Keratinocyte (primary cell): ENCODE measurements at regions not wholly inside any gene's neighbourhood (a gene's known extent, or its start where the extent isn't known, plus 50 kb on each side); places are given as distances from the start of the nearest gene placed in this dataset.

Source experiments
- DNase-seq: peaks from one replicate; pipeline ENCODE4 v3.0.0-alpha.2; 2011; ENCODE audit warnings: low read depth, missing footprints, low spot score
- FAIRE-seq: peaks from 2 replicates; lab custom pipeline; 2011; peaks lifted over from hg19 to GRCh38; lab: Jason Lieb, UNC
- H2AFZ ChIP-seq: 2 replicates; pipeline ENCODE4 v1.6.0; 2012; ENCODE audit warnings: low read length, control low read depth, inconsistent platforms; ENCODE audit not compliant: control insufficient read depth
- H3K27ac ChIP-seq: 2 replicates; pipeline ENCODE4 v1.5.1; 2011; ENCODE audit warnings: low read length; ENCODE audit not compliant: control insufficient read depth, insufficient read depth
- H3K27me3 ChIP-seq: 3 replicates; pipeline ENCODE4 v1.6.0; 2011; ENCODE audit warnings: low read length; ENCODE audit not compliant: control insufficient read depth, insufficient read depth; ENCODE audit errors: extremely low read depth
- H3K36me3 ChIP-seq, 2 experiments: 2 replicates in 1 of 2; 3 replicates in 1 of 2; pipeline ENCODE4 v1.5.1; 2011; ENCODE audit warnings: low read length in 2 of 2, mild to moderate bottlenecking in 1 of 2; ENCODE audit not compliant: control insufficient read depth in 2 of 2, insufficient read depth in 2 of 2; ENCODE audit errors: extremely low read depth in 1 of 2
- H3K4me1 ChIP-seq: 3 replicates; pipeline ENCODE4 v1.5.1; 2011; ENCODE audit warnings: low read length; ENCODE audit not compliant: control insufficient read depth, insufficient read depth; ENCODE audit errors: extremely low read depth
- H3K4me2 ChIP-seq: 3 replicates; pipeline ENCODE4 v1.6.0; 2011; ENCODE audit warnings: low read depth, low read length; ENCODE audit not compliant: control insufficient read depth, insufficient read depth; ENCODE audit errors: extremely low read depth
- H3K4me3 ChIP-seq, 3 experiments: fragments of 200-600 bp in 1 of 3; sonication (generic) in 1 of 3; 2 replicates in 2 of 3; 3 replicates in 1 of 3; pipeline ENCODE4 v1.5.1; 2011 to 2016; ENCODE audit warnings: low read length in 3 of 3, mild to moderate bottlenecking in 3 of 3, control low read depth in 2 of 3, inconsistent platforms in 1 of 3, low read depth in 1 of 3, mixed read lengths in 1 of 3, mixed run types in 1 of 3, moderate library complexity in 1 of 3; ENCODE audit not compliant: control insufficient read depth in 2 of 3, insufficient read depth in 2 of 3; ENCODE audit errors: extremely low read depth in 1 of 3
- H3K79me2 ChIP-seq: 2 replicates; pipeline ENCODE4 v1.6.0; 2012; ENCODE audit warnings: low read length; ENCODE audit not compliant: control insufficient read depth, insufficient read depth
- H3K9ac ChIP-seq: 3 replicates; pipeline ENCODE4 v1.6.0; 2011; ENCODE audit warnings: low read length; ENCODE audit not compliant: control insufficient read depth, insufficient read depth; ENCODE audit errors: extremely low read depth
- H3K9me1 ChIP-seq: 3 replicates; pipeline ENCODE4 v1.6.0; 2011; ENCODE audit warnings: low read length; ENCODE audit not compliant: control insufficient read depth, insufficient read depth; ENCODE audit errors: extremely low read depth
- H3K9me3 ChIP-seq: 2 replicates; pipeline ENCODE4 v1.5.1; 2012; ENCODE audit warnings: low read depth, low read length; ENCODE audit not compliant: control insufficient read depth
- H4K20me1 ChIP-seq: 3 replicates; pipeline ENCODE4 v1.6.0; 2011; ENCODE audit warnings: low read length; ENCODE audit not compliant: control insufficient read depth, insufficient read depth; ENCODE audit errors: extremely low read depth
- EZH2 ChIP-seq: IDR thresholded peaks from one replicate; pipeline ENCODE4 v1.6.1; 2012; ENCODE audit warnings: inconsistent platforms, mild to moderate bottlenecking, low read length, moderate library complexity
- dilution Hi-C: fragments of 300-500 bp; cut with MboI; formaldehyde crosslinking; loops from one replicate; pipeline ENCODE4 v1.7.0; 2020; ENCODE audit warnings: low sequenced_read_pairs; ENCODE audit not compliant: extremely low pct_ligation_motif_present
- TF ChIP-seq, protein P1 (sequence below), 3 experiments: IDR thresholded peaks in 1 of 3; conservative IDR thresholded peaks in 1 of 3; optimal IDR thresholded peaks in 1 of 3; 2 replicates in 2 of 3; 3 replicates in 1 of 3; pipeline versions ENCODE3 to v1.5.1; 2011; ENCODE audit warnings: low read length in 3 of 3, mild to moderate bottlenecking in 3 of 3, moderate library complexity in 2 of 3, control low read depth in 1 of 3, inconsistent platforms in 1 of 3; ENCODE audit not compliant: insufficient read depth in 2 of 3; ENCODE audit errors: extremely low read depth in 1 of 3

DNA sequence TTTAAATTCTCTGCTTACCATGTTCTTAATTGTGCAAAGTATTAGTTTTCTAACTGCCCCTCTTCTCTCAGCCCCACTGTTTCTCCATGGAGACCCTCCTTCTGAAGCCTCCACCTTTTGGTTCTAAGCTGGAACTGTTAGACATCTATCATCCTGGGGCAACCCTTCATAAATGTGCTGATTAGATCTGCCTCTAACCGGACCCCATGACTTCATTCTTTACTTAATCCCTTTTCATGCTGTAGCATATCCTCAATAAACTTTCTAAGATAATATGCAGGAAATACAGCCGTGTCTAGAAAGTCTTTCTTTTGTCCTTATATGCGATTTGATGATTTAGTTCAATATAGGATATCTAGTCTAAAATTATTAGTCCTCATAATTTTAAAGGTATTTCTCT lies 1020.1 kb downstream of the ADGRL2 start:
- Histone ChIP-seq H2AFZ (no peak overlapping the region), H3K4me1 (no peaks in the 10 kb centered on the region), H3K36me3 (no peaks in the 10 kb centered on the region), H3K27ac (no peak overlapping the region), H3K9ac (no peak overlapping the region), H3K79me2 (no peaks in the 10 kb centered on the region), H3K4me3 (no peak overlapping the region), H3K4me2 (no peak overlapping the region), H3K27me3 (no peaks in the 10 kb centered on the region), H3K9me3 (no peaks in the 10 kb centered on the region), H3K9me1 (no peaks in the 10 kb centered on the region), H4K20me1 (no peaks in the 10 kb centered on the region)
- FAIRE-seq = no peak
- dilution Hi-C loops = no loop called here
- DNase-seq = no peak
- TF ChIP-seq, protein P1, sequence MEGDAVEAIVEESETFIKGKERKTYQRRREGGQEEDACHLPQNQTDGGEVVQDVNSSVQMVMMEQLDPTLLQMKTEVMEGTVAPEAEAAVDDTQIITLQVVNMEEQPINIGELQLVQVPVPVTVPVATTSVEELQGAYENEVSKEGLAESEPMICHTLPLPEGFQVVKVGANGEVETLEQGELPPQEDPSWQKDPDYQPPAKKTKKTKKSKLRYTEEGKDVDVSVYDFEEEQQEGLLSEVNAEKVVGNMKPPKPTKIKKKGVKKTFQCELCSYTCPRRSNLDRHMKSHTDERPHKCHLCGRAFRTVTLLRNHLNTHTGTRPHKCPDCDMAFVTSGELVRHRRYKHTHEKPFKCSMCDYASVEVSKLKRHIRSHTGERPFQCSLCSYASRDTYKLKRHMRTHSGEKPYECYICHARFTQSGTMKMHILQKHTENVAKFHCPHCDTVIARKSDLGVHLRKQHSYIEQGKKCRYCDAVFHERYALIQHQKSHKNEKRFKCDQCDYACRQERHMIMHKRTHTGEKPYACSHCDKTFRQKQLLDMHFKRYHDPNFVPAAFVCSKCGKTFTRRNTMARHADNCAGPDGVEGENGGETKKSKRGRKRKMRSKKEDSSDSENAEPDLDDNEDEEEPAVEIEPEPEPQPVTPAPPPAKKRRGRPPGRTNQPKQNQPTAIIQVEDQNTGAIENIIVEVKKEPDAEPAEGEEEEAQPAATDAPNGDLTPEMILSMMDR (optimal IDR thresholded peaks at IDR 0.05 in 1 of 3, IDR thresholded peaks at IDR 0.05 in 1 of 3, conservative IDR thresholded peaks at IDR 0.05 in 1 of 3; ENCODE audit: extremely low read depth in 1 of 3, insufficient read depth in 2 of 3, low read length in 3 of 3) = no peak

DNA sequence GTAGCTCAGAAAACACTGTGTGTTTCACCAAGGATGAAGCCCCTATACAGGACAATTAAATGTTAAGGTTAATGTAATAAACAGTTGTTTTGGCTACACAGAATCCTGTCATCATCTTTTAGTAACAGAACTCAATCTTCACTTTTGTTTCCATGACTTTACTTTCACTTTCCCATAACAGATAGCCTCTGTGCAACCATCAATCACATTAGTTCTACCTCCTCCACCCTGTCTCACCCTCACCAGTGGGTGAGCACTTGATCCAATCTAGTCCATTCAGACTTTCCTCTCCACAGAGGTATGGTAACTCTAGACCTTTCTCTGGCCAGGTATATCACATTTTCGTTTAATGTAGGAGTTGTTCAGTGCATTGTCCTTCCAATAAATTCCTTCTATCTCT lies 1018.5 kb downstream of the ADGRL2 start:
- no peaks in the 10 kb centered on the region for H3K9me3 ChIP-seq
- peak overlapping the region in 1 of 3 experiments; percentile 22 for H3K4me3 ChIP-seq
- no peak overlapping the region for H3K9ac ChIP-seq
- dilution Hi-C loops = no loop called here
- peak overlapping the region; percentile 37 for H2AFZ ChIP-seq
- H3K9me1 ChIP-seq = no peaks in the 10 kb centered on the region
- FAIRE-seq = no peak
- no peaks in the 10 kb centered on the region for H3K79me2 ChIP-seq
- H3K27me3 ChIP-seq = no peaks in the 10 kb centered on the region
- no peak for DNase-seq
- no peaks in the 10 kb centered on the region for H4K20me1 ChIP-seq
- H3K4me1 ChIP-seq = no peaks in the 10 kb centered on the region
- H3K4me2 ChIP-seq = peak overlapping the region; percentile 67
- no peaks in the 10 kb centered on the region for H3K36me3 ChIP-seq
- H3K27ac ChIP-seq = no peak overlapping the region
- TF ChIP-seq EZH2 = no peak
- TF ChIP-seq, protein P1 (optimal IDR thresholded peaks at IDR 0.05 in 1 of 3, IDR thresholded peaks at IDR 0.05 in 1 of 3, conservative IDR thresholded peaks at IDR 0.05 in 1 of 3; ENCODE audit: extremely low read depth in 1 of 3, insufficient read depth in 2 of 3, low read length in 3 of 3) = no peak
